Cardiac muscle cell (in vitro differentiated cells and primary cell): ENCODE measurements at regions not wholly inside any gene's neighbourhood (a gene's known extent, or its start where the extent isn't known, plus 50 kb on each side); places are given as distances from the start of the nearest gene placed in this dataset.
A peak's percentile ranks its signal among the peaks of the same experiment; 100 is the strongest.

ENCODE experiments used
- DNase-seq, 2 donors: peaks; one replicate each; pipeline versions ENCODE4 v3.0.0 to v3.0.0-alpha.2; 2010 to 2017; ENCODE audit warnings: low read depth in 1 of 2, low spot score in 1 of 2
- H3K27ac ChIP-seq: fragments of 200-600 bp; sonication (generic); 2 replicates; pipeline ENCODE4 v1.5.1; 2016
- H3K27me3 ChIP-seq: fragments of 200-600 bp; sonication (generic); 2 replicates; pipeline ENCODE4 v1.6.0; 2016; ENCODE audit warnings: control low read depth
- H3K36me3 ChIP-seq: fragments of 200-600 bp; sonication (generic); 2 replicates; pipeline ENCODE4 v1.5.1; 2016; ENCODE audit warnings: control low read depth
- H3K4me1 ChIP-seq: fragments of 200-600 bp; sonication (generic); 2 replicates; pipeline ENCODE4 v1.8.1; 2017; ENCODE audit warnings: low read depth, mild to moderate bottlenecking, mixed run types
- H3K4me3 ChIP-seq: fragments of 200-600 bp; sonication (generic); 2 replicates; pipeline ENCODE4 v1.5.1; 2016; ENCODE audit warnings: mild to moderate bottlenecking
- H3K9me3 ChIP-seq: fragments of 200-600 bp; sonication (generic); 2 replicates; pipeline ENCODE4 v1.5.1; 2017; ENCODE audit warnings: low read depth, mild to moderate bottlenecking, control low read depth
- TF ChIP-seq, protein P1 (sequence below): IDR thresholded peaks from 2 replicates; pipeline ENCODE4 v1.5.1; 2012; ENCODE audit warnings: low read depth, mild to moderate bottlenecking, low read length

DNA sequence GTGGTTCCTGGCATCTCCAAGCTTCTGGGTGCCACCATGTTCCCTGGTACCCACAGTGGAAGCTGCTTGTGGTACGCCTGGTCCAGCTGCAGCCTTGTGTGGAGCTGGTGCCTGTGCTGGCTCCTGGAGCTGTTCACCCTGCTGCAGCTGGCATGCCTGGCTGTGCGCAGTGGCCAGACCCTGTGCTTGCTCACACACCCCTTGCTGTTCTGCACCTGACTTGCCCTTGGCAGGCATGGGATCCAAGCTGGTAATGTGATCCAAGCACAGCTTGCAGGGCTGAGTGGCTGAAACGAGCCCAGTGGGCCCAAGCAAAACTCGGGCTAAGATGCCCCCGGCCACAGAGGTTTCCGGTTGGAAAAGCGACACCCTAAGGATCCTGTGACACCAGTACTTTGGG lies 104.7 kb upstream of the CLMP start:
- Histone ChIP-seq H3K27me3 (peaks cover 16% of the 10 kb centered on the region), H3K36me3 (no peaks in the 10 kb centered on the region), H3K9me3 (no peaks in the 10 kb centered on the region), H3K27ac (no peak overlapping the region), H3K4me3 (no peak overlapping the region), H3K4me1 (peaks cover 16% of the 10 kb centered on the region)
- no peak for DNase-seq
- TF ChIP-seq, protein P1, sequence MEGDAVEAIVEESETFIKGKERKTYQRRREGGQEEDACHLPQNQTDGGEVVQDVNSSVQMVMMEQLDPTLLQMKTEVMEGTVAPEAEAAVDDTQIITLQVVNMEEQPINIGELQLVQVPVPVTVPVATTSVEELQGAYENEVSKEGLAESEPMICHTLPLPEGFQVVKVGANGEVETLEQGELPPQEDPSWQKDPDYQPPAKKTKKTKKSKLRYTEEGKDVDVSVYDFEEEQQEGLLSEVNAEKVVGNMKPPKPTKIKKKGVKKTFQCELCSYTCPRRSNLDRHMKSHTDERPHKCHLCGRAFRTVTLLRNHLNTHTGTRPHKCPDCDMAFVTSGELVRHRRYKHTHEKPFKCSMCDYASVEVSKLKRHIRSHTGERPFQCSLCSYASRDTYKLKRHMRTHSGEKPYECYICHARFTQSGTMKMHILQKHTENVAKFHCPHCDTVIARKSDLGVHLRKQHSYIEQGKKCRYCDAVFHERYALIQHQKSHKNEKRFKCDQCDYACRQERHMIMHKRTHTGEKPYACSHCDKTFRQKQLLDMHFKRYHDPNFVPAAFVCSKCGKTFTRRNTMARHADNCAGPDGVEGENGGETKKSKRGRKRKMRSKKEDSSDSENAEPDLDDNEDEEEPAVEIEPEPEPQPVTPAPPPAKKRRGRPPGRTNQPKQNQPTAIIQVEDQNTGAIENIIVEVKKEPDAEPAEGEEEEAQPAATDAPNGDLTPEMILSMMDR: no peak

DNA sequence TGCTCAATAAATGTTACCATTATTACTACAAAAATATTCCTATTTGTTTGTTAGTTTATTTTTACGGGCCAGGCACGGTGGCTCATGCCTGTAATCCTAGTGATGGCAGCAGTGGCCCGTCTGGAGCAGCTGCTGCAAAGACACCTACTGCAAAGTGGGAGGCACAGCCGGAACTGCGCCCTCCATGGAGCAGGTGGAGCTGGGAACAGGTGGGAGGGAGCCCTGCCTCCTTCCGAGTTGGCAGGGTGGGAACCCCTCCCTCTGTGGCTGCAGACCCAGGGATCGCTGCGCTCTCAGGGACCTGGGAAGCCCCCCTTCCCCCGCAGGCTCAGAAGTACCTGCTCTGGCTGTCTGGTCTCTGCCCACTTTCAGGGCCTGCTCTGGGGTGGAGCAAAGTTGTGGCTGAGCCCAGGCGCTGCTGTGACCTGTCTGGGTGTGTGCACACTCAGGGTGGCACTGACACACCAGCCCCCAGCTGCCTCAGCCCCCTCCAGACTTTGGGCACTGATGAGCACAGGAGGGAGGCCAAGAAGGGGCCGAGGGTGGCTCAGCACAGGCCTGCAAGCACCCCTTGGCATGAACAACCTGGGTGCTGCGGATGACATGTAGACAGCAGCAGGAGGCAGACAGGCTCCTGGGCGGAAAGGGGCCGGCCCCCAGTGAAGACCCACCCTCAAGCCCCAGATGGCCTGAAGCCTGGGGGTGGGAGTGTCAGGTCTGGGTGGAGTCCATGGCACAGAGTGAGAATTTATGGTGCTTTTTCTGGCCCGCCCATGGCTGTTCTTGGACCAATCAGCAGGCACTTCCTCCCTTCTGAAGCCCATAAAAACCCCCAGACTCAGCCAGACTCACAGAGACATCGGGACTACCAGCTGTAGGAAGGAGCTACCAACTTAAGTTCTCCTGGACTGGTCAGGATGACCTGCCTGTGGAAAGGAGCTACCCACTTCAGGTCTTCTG lies 103.7 kb upstream of the CLMP start:
- no peak for DNase-seq

DNA sequence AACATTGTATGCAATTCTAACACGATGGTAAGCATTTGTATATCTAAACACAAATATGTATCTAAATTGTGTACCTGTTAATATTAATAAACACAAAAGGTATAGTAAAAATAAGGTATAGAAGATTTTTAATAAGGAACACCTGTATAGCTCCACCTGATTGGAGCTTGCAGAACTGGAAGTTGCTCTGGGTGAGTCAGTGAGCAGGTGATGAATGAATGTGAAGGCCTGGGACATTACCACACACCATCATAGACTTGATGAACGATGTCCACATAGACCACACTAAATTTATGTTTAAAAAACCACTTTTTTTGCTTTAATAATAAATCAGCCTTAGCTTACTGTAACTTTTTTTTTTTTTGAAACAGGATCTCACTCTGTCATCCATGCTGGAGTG lies 97.6 kb upstream of the CLMP start:
- no peaks in the 10 kb centered on the region for H3K4me1 ChIP-seq
- H3K27me3 ChIP-seq: peaks cover 4% of the 10 kb centered on the region
- TF ChIP-seq, protein P1: no peak
- H3K27ac ChIP-seq: no peak overlapping the region
- H3K9me3 ChIP-seq: no peaks in the 10 kb centered on the region
- H3K36me3 ChIP-seq: no peaks in the 10 kb centered on the region
- no peak for DNase-seq
- no peak overlapping the region for H3K4me3 ChIP-seq

More for the DNA sequence above, 103.7 kb upstream of the CLMP start:
- Histone ChIP-seq H3K36me3 (no peaks in the 10 kb centered on the region), H3K27ac (no peak overlapping the region), H3K27me3 (peaks cover 16% of the 10 kb centered on the region), H3K9me3 (no peaks in the 10 kb centered on the region), H3K4me1 (peaks cover 16% of the 10 kb centered on the region), H3K4me3 (no peak overlapping the region)
- TF ChIP-seq, protein P1: no peak

DNA sequence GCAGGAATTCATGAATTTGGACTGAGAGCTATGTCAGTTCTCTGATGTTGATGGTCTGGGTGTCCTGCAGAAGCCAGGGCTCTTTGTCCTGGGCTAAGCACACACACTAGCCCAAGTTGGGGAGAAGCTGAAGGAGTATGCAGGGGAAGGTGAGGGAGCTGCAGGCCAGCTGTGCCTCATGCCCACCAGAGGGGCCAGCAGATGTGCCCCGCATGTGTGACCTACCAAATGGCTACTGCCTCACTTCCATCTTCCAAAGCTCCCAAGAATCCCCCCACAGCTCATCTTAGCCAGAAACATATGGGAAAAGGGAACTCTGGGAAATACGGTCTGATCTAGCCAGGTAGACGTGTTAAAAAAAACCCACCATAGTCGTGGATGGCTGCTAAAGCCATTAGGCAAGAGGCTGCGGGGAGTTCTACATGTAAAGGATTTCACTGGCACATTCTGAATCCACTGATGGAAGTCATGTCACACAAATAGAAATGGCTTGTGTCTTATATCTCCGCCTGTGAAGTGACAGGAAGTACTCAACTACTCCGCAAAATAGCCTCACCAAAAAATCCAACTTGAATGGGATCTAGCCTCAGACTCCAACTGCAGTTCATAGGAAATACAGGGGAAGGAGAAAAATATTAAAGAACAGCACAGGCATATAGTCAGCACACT lies 96.3 kb upstream of the CLMP start:
- H3K4me1 ChIP-seq: no peaks in the 10 kb centered on the region
- H3K27ac ChIP-seq: no peak overlapping the region
- no peak overlapping the region for H3K4me3 ChIP-seq
- H3K36me3 ChIP-seq: no peaks in the 10 kb centered on the region
- no peaks in the 10 kb centered on the region for H3K9me3 ChIP-seq
- no peaks in the 10 kb centered on the region for H3K27me3 ChIP-seq
- TF ChIP-seq, protein P1: no peak
- no peak for DNase-seq

DNA sequence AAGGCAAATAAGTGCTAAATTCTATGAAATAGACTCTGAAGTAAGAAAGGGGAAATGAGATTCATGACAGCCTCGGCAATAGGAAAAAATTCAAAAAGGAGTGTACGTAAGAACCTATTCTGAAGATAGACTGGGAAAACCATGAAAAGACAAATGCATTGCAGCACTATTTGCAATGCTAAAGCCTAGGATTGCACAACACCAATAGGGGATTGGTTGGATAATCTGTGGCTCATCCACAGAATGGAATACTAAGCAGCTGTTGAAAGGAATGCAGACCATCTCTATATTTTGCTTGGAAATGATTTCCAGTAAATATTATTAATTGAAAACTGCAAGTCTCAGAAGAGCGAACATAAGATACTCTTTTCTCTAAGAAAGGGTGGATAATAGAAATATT lies 91.7 kb upstream of the CLMP start:
- no peaks in the 10 kb centered on the region for H3K36me3 ChIP-seq
- TF ChIP-seq, protein P1: no peak
- DNase-seq: peak in 1 of 2 donors; percentile 58

More for the DNA sequence above, 91.7 kb upstream of the CLMP start:
- H3K27ac ChIP-seq: no peak overlapping the region
- no peaks in the 10 kb centered on the region for H3K9me3 ChIP-seq
- peaks cover 4% of the 10 kb centered on the region for H3K27me3 ChIP-seq
- no peaks in the 10 kb centered on the region for H3K4me1 ChIP-seq
- no peak overlapping the region for H3K4me3 ChIP-seq
